GM21526 (cell line): ENCODE measurements at regions not wholly inside any gene's neighbourhood (a gene's known extent, or its start where the extent isn't known, plus 50 kb on each side); places are given as distances from the start of the nearest gene placed in this dataset.

Experiments used
- ATAC-seq: cut with Tn5 transposase; IDR thresholded peaks from one replicate; pipeline ENCODE4 v1.9.1; 2021; ENCODE audit warnings: moderate library complexity; ENCODE audit not compliant: unreplicated experiment, low FRiP score

GRCh38 chrX:39899856-39900776 lies 197.6 kb downstream of the BCOR start:
- ATAC-seq: no peak

- ATAC-seq: no peak
Measured at GRCh38 chrX:39900777-39901170, 197.0 kb downstream of the BCOR start.

- ATAC-seq: no peak
Measured at GRCh38 chrX:39903343-39903742, 194.4 kb downstream of the BCOR start.

- ATAC-seq: no peak
Measured at GRCh38 chrX:39903937-39904336, 193.8 kb downstream of the BCOR start.

- no peak for ATAC-seq
Measured at GRCh38 chrX:39904816-39905537, 192.8 kb downstream of the BCOR start.

GRCh38 chrX:39905538-39905891 lies 192.2 kb downstream of the BCOR start:
- ATAC-seq: no peak

GRCh38 chrX:39905946-39906345 lies 191.8 kb downstream of the BCOR start:
- no peak for ATAC-seq

GRCh38 chrX:39907964-39908661 lies 189.6 kb downstream of the BCOR start:
- no peak for ATAC-seq

- no peak for ATAC-seq
Measured at GRCh38 chrX:39909996-39910395, 187.8 kb downstream of the BCOR start.

GRCh38 chrX:39910651-39911050 lies 187.1 kb downstream of the BCOR start:
- ATAC-seq: no peak

- no peak for ATAC-seq
Measured at GRCh38 chrX:39911278-39911897, 186.4 kb downstream of the BCOR start.

- no peak for ATAC-seq
Measured at GRCh38 chrX:39912126-39912525, 185.6 kb downstream of the BCOR start.

GRCh38 chrX:39915081-39915480 lies 182.7 kb downstream of the BCOR start:
- ATAC-seq: no peak

GRCh38 chrX:39915596-39915995 lies 182.2 kb downstream of the BCOR start:
- no peak for ATAC-seq

- ATAC-seq: no peak
Measured at GRCh38 chrX:39921838-39922237, 175.9 kb downstream of the BCOR start.

GRCh38 chrX:39922488-39922887 lies 175.3 kb downstream of the BCOR start:
- ATAC-seq: no peak

GRCh38 chrX:39922926-39923325 lies 174.8 kb downstream of the BCOR start:
- ATAC-seq: no peak

- ATAC-seq: no peak
Measured at GRCh38 chrX:39927380-39927779, 170.4 kb downstream of the BCOR start.

GRCh38 chrX:39928704-39929378 lies 168.9 kb downstream of the BCOR start:
- no peak for ATAC-seq

- ATAC-seq: no peak
Measured at GRCh38 chrX:39929379-39930025, 168.3 kb downstream of the BCOR start.
